Urinary bladder (tissue), 3 donors: ENCODE measurements at regions not wholly inside any gene's neighbourhood (a gene's known extent, or its start where the extent isn't known, plus 50 kb on each side); places are given as distances from the start of the nearest gene placed in this dataset.

Source experiments
- DNase-seq: peaks from one replicate; pipeline ENCODE4 v3.0.0-alpha.2; 2015; ENCODE audit errors: extremely low spot score
- H3K27ac ChIP-seq: one replicate; pipeline ENCODE4 v1.5.1; 2013; ENCODE audit warnings: low read depth, mild to moderate bottlenecking, moderate library complexity
- H3K36me3 ChIP-seq: one replicate; pipeline ENCODE4 v1.6.1; 2013; ENCODE audit warnings: mild to moderate bottlenecking, moderate library complexity; ENCODE audit not compliant: insufficient read depth
- H3K4me1 ChIP-seq: one replicate; pipeline ENCODE4 v1.6.1; 2013; ENCODE audit warnings: mild to moderate bottlenecking, moderate library complexity; ENCODE audit not compliant: insufficient read depth
- H3K4me3 ChIP-seq: one replicate; pipeline ENCODE4 v1.5.1; 2013; ENCODE audit warnings: low read depth, low read length
- WGBS: extraction: QIAGEN DNeasy Blood & Tissue Kit; methylation state at CpG from one replicate; pipeline ENCODE4 v1.1.7; 2013; 5-methylcytosine and 5-hydroxymethylcytosine counted together
- donor health status: healthy with polysubstance abuse.
- donor health status: healthy.

DNA sequence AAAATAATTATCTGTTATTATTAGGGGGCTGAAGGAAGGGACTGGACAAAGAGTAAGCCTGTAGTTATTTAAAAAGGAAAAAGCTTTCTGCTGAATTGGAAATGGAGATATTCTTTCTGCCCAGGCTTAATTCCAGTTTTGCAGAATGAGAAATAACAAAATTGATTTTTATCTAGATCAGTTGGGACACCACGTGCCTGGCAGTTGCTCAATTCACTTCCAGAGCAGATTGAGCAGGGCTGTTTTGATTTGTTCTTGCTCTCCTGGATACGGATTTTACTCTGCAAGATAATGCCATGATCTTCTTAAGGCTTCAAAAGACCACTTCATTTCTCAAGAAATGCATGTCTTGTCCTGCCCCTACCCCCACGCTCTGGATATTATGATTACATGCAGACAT lies 524.3 kb downstream of the TCERG1L start:
- Histone ChIP-seq H3K36me3 (no peaks in the 10 kb centered on the region), H3K4me1 (no peaks in the 10 kb centered on the region), H3K27ac (no peak overlapping the region), H3K4me3 (no peak overlapping the region)
- 20% methylated on average over 3 of the region's 3 CpGs for WGBS
- DNase-seq: peak; percentile 17

DNA sequence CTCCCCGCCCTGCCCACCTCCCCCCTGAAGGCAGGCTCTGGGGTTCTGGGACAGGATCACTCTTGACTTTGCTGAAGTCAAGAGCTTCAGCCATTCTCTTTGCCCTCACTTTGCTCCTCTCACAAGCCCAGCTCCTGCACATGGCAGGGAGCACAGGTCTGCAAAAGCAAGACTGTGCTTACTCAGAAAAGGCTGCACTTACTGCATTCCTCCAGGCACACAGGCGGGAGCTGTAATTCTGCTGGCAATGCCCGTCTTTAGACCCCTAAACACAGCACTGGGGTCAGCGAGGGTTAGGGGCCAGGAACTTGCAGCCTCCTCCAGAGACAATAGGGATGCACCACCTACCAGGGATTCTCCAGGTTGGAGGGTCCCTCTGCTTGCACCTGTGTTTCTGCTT lies 523.7 kb downstream of the TCERG1L start:
- no peaks in the 10 kb centered on the region for H3K36me3 ChIP-seq
- 45% methylated on average over 4 of the region's 4 CpGs for WGBS
- H3K4me3 ChIP-seq: no peak overlapping the region
- H3K27ac ChIP-seq: no peak overlapping the region
- DNase-seq: no peak
- no peaks in the 10 kb centered on the region for H3K4me1 ChIP-seq

DNA sequence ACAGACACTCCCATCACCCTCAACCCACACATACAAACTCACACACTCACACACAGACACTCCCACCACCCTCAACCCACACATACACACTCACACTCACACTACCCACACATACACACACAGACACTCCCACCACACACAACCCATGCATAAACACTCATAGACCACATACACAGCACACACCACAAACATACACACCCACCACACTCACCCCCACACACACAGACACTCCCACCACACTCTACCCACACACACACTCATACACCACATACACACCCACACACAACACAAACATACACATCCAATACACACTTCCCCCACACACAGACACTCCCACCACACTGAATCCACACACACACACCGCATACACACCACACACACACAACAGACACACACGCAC lies 521.2 kb downstream of the TCERG1L start:
- no peak overlapping the region for H3K4me3 ChIP-seq
- H3K36me3 ChIP-seq: no peaks in the 10 kb centered on the region
- no peak overlapping the region for H3K27ac ChIP-seq
- DNase-seq: no peak
- WGBS: 17% methylated on average over 2 of the region's 2 CpGs
- H3K4me1 ChIP-seq: no peaks in the 10 kb centered on the region

DNA sequence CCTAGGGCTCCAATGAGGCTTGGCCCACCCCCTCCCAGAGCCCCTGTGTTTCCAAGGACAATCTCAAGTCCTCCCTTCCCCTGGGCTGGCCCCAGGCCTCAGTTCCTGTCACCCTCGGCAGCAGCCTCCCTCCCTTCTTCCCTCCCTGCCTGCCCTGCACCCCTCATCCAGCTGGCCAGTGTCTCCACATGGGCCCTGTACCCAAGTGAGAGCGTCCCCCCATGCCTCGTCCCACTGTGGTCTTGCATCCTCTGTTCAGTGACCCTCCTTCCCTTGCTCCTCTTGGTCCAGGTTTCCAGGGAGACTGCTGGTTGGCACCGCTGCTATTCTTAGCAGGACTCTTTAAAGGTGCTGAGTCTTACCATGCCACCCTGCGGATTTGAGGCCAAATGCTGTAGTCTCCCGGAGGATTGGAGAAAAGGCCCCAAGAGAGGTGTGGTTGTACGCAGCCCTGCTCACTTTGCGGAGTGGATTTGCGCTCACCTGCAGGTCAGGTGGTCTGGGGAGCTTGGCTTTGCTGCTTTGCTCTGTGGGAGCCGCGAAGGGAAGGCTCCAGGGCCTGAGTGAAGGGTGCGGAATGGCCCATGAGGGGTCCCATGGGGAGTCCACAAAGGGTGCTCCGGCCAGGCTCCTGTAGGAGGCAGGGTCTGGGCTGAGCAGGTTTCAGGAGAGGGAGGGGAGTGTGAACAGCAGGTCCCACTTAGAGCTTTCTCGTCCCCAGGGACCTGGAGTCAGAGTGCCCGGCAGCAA lies 519.2 kb downstream of the TCERG1L start:
- no peaks in the 10 kb centered on the region for H3K36me3 ChIP-seq
- DNase-seq: no peak
- no peak overlapping the region for H3K4me3 ChIP-seq
- no peak overlapping the region for H3K27ac ChIP-seq
- no peaks in the 10 kb centered on the region for H3K4me1 ChIP-seq
- 92% methylated on average over 15 of the region's 15 CpGs for WGBS

DNA sequence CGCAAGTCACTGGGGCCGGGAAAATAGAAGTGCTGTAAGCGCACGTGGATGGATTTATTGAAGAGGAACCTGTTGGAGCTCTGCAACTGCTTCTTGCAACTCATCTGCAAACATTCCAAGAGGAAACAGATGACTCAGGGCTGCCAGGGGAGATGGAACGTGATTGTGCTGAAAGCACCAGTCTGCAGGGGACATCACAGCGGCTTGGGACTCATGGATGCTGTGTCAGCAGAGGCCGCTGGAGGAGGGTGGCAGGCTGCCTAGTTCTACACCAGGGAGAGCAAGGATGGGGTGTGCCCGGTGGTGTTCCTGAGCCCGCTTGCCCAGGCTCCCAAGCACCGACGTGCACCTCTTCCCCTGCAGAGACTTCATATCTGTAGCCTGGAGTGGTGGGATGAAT lies 515.7 kb downstream of the TCERG1L start:
- WGBS: 74% methylated on average over 11 of the region's 11 CpGs
- no peak overlapping the region for H3K4me3 ChIP-seq
- no peak for DNase-seq
- no peaks in the 10 kb centered on the region for H3K36me3 ChIP-seq
- H3K27ac ChIP-seq: no peak overlapping the region
- no peaks in the 10 kb centered on the region for H3K4me1 ChIP-seq

DNA sequence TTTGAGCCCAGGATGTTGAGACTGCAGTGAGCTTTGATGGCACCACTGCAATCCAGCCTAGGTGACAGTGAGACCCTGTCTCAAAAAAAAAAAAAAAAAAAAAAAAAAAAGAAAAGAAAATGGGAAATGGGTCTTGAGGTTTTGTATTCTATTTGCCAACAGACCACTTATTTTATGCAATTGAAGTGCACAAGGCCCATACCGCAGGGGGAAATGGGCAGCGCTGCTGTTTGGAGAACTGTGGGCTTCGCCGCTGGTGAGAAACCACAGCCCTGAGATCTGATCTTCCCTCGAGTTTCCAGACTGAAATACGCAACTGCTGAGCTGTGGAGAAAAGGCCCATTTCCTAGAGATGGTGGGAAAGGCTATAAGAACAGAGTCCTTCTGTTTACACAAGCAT lies 512.0 kb downstream of the TCERG1L start:
- H3K4me3 ChIP-seq: no peak overlapping the region
- WGBS: 78% methylated on average over 6 of the region's 6 CpGs
- no peak for DNase-seq
- H3K36me3 ChIP-seq: no peaks in the 10 kb centered on the region
- no peak overlapping the region for H3K27ac ChIP-seq
- H3K4me1 ChIP-seq: no peaks in the 10 kb centered on the region

DNA sequence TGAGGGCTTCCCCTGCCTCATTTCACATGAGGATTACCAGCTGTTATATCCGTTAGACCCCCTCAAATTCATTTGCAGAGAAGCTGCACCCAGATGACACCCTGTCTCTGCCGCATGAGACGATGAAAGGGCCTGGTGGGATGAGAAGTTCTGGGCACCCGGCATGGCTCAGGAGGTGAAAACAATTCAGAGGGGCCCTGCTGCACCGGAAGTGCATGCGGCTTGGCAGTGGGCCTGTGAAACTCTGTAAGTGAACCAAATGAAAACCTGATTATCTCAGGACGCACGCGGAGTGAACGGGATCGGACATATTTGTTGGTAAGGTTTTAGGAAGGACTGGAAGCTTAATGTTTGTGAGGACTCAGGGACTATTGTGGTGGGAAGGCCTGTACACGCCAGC lies 511.2 kb downstream of the TCERG1L start:
- Histone ChIP-seq H3K27ac (no peak overlapping the region), H3K4me3 (no peak overlapping the region), H3K36me3 (no peaks in the 10 kb centered on the region), H3K4me1 (no peaks in the 10 kb centered on the region)
- no peak for DNase-seq
- WGBS: 93% methylated on average over 12 of the region's 12 CpGs

DNA sequence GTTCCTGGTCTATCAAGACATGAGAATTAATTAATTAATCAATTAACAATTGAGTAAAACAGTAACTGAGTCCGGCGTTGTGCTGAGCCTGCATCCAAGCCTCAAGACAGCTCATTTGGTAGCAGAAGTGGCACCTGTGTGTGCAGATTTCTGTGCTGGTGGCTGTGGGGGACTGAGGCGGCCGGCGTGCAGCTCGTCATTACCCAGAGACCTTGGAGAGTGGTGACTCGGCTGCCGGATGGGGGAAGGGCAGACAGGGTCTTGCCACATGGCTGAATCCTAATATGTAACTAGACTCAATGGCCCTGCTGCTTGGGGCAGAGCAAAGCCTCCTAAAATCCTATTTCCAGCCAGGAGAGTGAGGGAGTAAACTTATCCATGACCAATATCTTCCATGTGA lies 510.2 kb downstream of the TCERG1L start:
- H3K27ac ChIP-seq: no peak overlapping the region
- DNase-seq: no peak
- 73% methylated on average over 8 of the region's 8 CpGs for WGBS

DNA sequence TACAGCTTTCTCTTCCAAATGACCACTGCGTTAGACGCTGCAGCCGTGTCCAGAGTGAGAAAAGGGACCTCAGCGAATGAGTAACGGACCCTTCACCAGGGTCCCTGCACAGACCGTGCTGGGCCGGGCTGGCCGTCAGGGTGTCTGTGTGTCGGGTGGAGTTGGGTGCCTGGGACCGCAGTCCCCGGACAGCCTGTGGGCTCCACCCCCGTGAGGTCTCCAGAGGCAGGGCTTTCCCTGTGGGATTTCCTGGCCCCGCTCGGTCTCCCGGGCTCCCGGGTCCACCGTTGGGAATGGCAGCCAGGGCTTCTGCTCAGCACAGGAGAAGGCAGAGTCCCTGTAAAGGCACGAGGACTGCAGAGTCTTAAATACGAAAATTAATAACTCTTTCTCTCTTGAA lies 509.7 kb downstream of the TCERG1L start:
- Histone ChIP-seq H3K36me3 (no peaks in the 10 kb centered on the region), H3K4me3 (no peak overlapping the region), H3K4me1 (no peaks in the 10 kb centered on the region), H3K27ac (no peak overlapping the region)
- WGBS: 83% methylated on average over 19 of the region's 19 CpGs
- DNase-seq: no peak

More for the DNA sequence above, 510.2 kb downstream of the TCERG1L start:
- no peak overlapping the region for H3K4me3 ChIP-seq
- no peaks in the 10 kb centered on the region for H3K4me1 ChIP-seq
- H3K36me3 ChIP-seq: no peaks in the 10 kb centered on the region

DNA sequence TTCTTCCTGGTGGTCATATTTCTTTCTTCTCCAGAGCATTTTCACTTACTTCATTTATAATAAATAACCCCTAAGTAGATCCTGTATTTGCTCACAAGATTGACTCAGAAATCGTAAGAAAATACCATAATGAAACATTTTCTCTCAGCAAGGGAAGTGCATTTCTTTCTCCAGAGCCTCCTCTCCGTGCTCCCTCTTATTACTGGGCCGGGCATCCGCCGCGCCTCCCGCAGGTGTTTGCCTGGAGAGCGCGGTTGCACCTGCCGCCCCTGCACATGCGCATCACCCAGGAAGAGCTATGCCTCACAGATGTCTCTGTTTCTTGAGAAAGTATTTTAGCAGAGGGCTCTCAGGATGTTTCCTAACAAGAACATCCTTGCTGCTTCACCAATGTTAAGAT lies 509.2 kb downstream of the TCERG1L start:
- 91% methylated on average over 11 of the region's 11 CpGs for WGBS
- Histone ChIP-seq H3K36me3 (no peaks in the 10 kb centered on the region), H3K27ac (no peak overlapping the region), H3K4me1 (no peaks in the 10 kb centered on the region), H3K4me3 (no peak overlapping the region)
- no peak for DNase-seq

DNA sequence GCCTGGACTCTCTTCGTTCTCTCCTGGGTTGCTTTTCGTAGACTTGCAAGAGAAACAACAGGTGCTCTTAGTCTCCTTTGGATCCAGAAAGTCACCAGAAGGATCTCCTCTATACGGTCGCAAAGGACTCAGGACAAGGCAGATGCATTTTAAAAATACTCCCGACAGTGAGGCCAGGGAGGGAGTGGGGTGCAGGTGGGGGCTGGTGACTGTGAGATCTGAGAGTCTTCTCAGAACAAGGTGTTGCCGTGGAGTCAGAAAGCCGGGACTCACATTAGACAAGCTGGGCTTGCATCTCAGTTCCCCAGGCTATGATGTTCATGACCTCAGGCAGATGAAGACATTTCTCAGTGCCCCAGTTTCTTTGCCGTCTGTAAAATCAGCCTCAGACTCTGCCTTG lies 507.2 kb downstream of the TCERG1L start:
- H3K36me3 ChIP-seq: no peaks in the 10 kb centered on the region
- no peaks in the 10 kb centered on the region for H3K4me1 ChIP-seq
- DNase-seq: no peak
- no peak overlapping the region for H3K4me3 ChIP-seq
- H3K27ac ChIP-seq: no peak overlapping the region
- 81% methylated on average over 8 of the region's 8 CpGs for WGBS

DNA sequence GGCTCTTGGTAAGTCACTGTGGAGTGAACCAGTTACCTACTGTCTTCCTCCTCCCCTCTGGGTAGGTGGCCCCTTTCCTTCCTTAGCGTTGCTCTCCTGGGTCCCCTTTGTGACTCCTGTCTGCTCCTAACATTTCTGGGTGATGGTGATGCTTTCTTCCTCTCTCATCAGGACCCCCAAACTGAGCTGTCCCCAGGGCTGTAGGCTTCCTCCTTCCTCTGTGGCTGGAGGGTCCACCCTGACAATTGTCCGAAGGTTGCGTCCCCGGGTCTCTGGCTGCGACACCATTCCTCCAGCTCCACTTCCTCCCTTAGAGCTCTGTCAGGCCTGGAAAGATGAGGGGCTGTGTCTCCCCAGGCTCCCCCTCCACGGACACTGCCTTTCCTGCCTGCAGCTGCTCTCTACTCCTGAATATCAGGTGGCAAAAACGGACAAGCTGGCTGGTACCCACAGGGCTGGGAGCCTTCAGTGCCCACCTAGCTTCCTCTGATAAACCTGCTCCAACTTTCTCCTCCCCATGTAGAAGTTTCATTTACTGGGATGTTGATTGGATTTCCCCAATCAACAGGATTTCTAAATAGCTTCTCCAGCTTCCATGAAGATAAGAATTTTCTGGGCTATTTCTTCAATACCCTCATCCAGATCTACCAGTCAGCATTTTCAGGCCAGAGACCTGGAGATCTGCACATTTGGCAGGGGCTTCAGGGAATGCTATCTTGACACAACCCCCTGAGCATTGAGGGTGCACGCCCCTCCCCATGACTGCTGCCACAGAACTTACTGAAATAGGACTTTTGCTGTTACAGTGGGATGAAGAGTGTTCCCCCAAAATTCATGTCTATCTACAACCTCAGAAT lies 506.5 kb downstream of the TCERG1L start:
- Histone ChIP-seq H3K4me1 (no peaks in the 10 kb centered on the region), H3K36me3 (no peaks in the 10 kb centered on the region), H3K4me3 (no peak overlapping the region), H3K27ac (no peak overlapping the region)
- WGBS: 80% methylated on average over 8 of the region's 8 CpGs
- DNase-seq: no peak

DNA sequence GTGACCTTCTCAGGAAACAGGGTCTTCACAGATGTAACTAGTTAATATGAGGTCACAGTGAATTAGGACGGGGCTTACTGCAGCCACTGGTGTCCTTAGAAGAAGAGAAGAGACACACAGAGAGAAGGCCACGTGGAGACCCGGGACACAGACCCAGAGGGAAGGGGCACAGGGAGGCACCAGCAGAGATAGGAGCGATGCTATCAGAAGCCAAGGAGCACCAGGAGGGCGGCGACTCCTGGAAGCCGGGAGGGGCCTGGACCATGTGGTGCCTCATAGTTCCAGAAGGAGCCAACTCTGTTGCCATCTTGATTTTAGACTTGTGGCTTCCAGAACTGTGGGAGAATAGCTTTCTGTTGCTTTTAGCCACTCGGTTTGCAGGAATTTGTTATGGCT lies 505.9 kb downstream of the TCERG1L start:
- no peak for DNase-seq
- Histone ChIP-seq H3K4me1 (no peaks in the 10 kb centered on the region), H3K27ac (no peak overlapping the region), H3K36me3 (no peaks in the 10 kb centered on the region), H3K4me3 (no peak overlapping the region)
- WGBS: 88% methylated on average over 8 of the region's 8 CpGs

DNA sequence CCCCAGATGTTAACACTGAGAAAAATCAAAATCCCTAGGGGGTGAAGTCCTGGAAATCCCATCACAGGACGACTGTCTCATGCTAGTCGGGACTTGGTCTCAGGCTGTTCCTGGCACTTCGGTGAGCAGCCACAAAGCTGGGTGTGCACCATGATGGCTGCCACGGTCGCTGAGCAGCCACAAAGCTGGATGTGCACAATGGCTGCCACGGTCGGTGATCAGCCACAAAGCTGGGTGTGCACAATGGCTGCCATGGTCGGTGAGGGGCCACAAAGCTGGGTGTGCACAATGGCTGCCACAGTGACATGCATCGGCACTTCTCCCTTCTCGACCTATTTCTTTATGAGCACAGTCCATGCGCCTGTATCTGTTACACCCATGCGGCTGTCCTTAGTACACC lies 505.1 kb downstream of the TCERG1L start:
- no peak for DNase-seq
- H3K36me3 ChIP-seq: no peaks in the 10 kb centered on the region
- no peaks in the 10 kb centered on the region for H3K4me1 ChIP-seq
- H3K4me3 ChIP-seq: no peak overlapping the region
- H3K27ac ChIP-seq: no peak overlapping the region
- WGBS: 88% methylated on average over 12 of the region's 12 CpGs
